Thyroid gland (tissue), 4 donors: ENCODE measurements at regions not wholly inside any gene's neighbourhood (a gene's known extent, or its start where the extent isn't known, plus 50 kb on each side); places are given as distances from the start of the nearest gene placed in this dataset.
"Not testable (repeated sequence)": the region's sequence is repeated elsewhere in the genome, so short reads cannot be mapped to it uniquely, and the experiment has no call there.

Experiments
- DNase-seq, 2 donors: peaks; one replicate each; pipeline ENCODE4 v3.0.0-alpha.2; 2019
- H3K27ac ChIP-seq, 3 donors: fragments of 200-600 bp; sonication (generic); 1 replicate in 2 of 3; 2 replicates in 1 of 3; pipeline ENCODE4 v1.5.1; 2016 to 2019; ENCODE audit warnings: mild to moderate bottlenecking in 1 of 3, moderate library complexity in 1 of 3
- H3K27me3 ChIP-seq: fragments of 200-600 bp; sonication (generic); one replicate; pipeline ENCODE4 v1.5.1; 2019
- H3K36me3 ChIP-seq, 2 donors: fragments of 200-600 bp; sonication (generic); one replicate each; pipeline ENCODE4 v1.5.1; 2016 to 2019
- H3K4me1 ChIP-seq, 2 donors: fragments of 200-600 bp; sonication (generic); one replicate each; pipeline ENCODE4 v1.5.1; 2017 to 2019
- H3K4me3 ChIP-seq, 3 donors: fragments of 200-600 bp; sonication (generic); replicated peaks in 1 of 3; 1 replicate in 2 of 3; 2 replicates in 1 of 3; pipeline ENCODE4 v1.5.1; 2016; ENCODE audit warnings: mild to moderate bottlenecking in 1 of 3
- H3K9me3 ChIP-seq: fragments of 200-600 bp; sonication (generic); one replicate; pipeline ENCODE4 v1.5.1; 2017
- POLR2A ChIP-seq, 2 donors: fragments of 450-650 bp; IDR thresholded peaks; one replicate each; pipeline ENCODE4 v1.6.1; 2017; ENCODE audit warnings: antibody characterized with exemption in 2 of 2, mild to moderate bottlenecking in 2 of 2, moderate library complexity in 1 of 2
- WGBS, 2 donors: methylation state at CpG; one replicate each; pipeline ENCODE4 v1.1.5; 2017; 5-methylcytosine and 5-hydroxymethylcytosine counted together
- intact Hi-C: fragments of 100-400 bp; cut with DNase I; formaldehyde crosslinking; loops from one replicate; pipeline ENCODE4 v1.15.1; 2023
- TF ChIP-seq, protein P1 (sequence below), 6 experiments: fragments of 200-600 bp in 3 of 6; fragments of 450-650 bp in 3 of 6; sonication (generic) in 3 of 6; IDR thresholded peaks; one replicate each; pipeline ENCODE4 v1.5.1; 2016 to 2019; ENCODE audit warnings: antibody characterized with exemption in 6 of 6, mild to moderate bottlenecking in 2 of 6, inconsistent platforms in 1 of 6, moderate library complexity in 1 of 6

- H3K9me3 ChIP-seq = no peaks in the 10 kb centered on the region
- TF ChIP-seq, protein P1, sequence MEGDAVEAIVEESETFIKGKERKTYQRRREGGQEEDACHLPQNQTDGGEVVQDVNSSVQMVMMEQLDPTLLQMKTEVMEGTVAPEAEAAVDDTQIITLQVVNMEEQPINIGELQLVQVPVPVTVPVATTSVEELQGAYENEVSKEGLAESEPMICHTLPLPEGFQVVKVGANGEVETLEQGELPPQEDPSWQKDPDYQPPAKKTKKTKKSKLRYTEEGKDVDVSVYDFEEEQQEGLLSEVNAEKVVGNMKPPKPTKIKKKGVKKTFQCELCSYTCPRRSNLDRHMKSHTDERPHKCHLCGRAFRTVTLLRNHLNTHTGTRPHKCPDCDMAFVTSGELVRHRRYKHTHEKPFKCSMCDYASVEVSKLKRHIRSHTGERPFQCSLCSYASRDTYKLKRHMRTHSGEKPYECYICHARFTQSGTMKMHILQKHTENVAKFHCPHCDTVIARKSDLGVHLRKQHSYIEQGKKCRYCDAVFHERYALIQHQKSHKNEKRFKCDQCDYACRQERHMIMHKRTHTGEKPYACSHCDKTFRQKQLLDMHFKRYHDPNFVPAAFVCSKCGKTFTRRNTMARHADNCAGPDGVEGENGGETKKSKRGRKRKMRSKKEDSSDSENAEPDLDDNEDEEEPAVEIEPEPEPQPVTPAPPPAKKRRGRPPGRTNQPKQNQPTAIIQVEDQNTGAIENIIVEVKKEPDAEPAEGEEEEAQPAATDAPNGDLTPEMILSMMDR (IDR thresholded peaks at IDR 0.05) = no peak
- no peak for TF ChIP-seq POLR2A (IDR thresholded peaks at IDR 0.05)
- intact Hi-C loops = no loop called here
- no peaks in the 10 kb centered on the region for H3K27me3 ChIP-seq
- peaks cover 0 to 5% of the 10 kb centered on the region in 2 donors for H3K4me1 ChIP-seq
- H3K4me3 ChIP-seq = no peak overlapping the region
- WGBS, 2 donors = 56 to 66% methylated on average over 7 of the region's 7 CpGs
- no peak overlapping the region for H3K27ac ChIP-seq
- DNase-seq = no peak
- H3K36me3 ChIP-seq = no peaks in the 10 kb centered on the region
These were observed 90.9 kb upstream of the LRPAP1 start for GRCh38 chr4:3623106-3623505.

DNA sequence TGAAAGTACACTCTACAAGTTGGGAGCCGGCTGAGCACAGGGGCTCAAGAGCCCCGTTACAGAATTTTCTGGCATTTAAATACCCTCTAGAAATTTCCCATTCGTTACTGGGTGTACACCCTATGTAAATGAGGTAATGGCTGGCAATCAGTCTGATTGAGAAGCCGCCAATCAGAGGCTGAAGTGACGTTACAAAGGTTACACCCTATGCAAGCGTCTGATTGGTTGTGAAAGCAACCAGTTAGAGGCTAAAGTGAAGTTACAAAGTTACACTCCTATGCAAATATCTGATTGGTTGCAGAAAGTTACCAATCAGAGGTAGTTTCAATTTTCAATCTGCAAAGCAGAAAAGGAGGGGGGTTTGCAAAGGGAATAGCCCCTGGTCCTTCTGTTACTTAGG is 88.1 kb upstream of the LRPAP1 start:
- H3K36me3 ChIP-seq, DNase-seq, H3K4me1 ChIP-seq, H3K9me3 ChIP-seq, intact Hi-C loops, H3K27ac ChIP-seq, H3K27me3 ChIP-seq, H3K4me3 ChIP-seq: not testable (repeated sequence)
- WGBS, 2 donors = 51 to 64% methylated on average over 6 of the region's 6 CpGs

DNA sequence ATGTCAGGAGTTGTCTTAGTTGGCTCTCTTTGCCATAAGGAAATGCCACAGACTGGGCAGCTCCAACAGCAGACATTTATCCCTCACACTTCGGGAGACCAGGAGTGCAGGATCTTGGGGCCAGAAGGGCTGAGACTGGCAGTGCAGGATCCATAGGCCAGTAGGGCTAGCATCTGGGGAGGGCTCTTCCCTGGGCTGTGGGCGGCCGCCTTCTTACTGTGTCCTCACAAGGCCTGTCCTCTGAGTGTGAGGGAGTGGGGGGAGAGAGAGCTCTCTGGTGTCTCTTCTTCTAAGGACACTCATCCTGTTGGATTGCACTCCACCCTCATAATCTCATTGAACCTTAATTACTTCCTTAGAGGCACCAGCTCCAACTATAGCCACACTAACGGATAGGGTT is 87.5 kb upstream of the LRPAP1 start:
- DNase-seq = not testable (repeated sequence)
- WGBS, 2 donors = 57 to 92% methylated on average over 1 to 4 of the region's 4 CpGs

DNA sequence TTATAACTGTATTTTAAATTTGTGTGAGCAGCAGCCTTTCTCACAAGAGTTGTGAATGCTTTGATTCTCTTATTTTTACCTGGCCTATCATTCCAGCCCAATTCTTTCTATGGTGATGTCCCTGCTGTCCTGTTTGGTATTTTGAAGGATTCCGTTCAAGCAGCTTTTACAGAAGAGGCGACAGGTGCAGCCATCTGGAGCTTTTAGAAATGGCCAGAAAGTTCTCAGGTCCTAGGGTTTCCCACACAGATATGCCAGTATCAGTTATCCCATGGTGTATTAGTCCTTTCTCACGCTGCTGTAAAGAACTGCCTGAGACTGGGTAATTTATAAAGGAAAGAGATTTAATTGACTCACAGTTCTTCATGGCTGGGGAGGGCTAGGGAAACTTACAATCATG is 86.1 kb upstream of the LRPAP1 start:
- intact Hi-C loops, H3K27me3 ChIP-seq, H3K4me1 ChIP-seq, H3K4me3 ChIP-seq, H3K9me3 ChIP-seq, H3K36me3 ChIP-seq, H3K27ac ChIP-seq, DNase-seq: not testable (repeated sequence)
- WGBS, 2 donors = 81 to 88% methylated on average over 3 of the region's 3 CpGs

More for the DNA sequence above, 87.5 kb upstream of the LRPAP1 start:
- H3K4me3 ChIP-seq, H3K4me1 ChIP-seq, intact Hi-C loops, H3K36me3 ChIP-seq, H3K27ac ChIP-seq, H3K27me3 ChIP-seq, H3K9me3 ChIP-seq: not testable (repeated sequence)

DNA sequence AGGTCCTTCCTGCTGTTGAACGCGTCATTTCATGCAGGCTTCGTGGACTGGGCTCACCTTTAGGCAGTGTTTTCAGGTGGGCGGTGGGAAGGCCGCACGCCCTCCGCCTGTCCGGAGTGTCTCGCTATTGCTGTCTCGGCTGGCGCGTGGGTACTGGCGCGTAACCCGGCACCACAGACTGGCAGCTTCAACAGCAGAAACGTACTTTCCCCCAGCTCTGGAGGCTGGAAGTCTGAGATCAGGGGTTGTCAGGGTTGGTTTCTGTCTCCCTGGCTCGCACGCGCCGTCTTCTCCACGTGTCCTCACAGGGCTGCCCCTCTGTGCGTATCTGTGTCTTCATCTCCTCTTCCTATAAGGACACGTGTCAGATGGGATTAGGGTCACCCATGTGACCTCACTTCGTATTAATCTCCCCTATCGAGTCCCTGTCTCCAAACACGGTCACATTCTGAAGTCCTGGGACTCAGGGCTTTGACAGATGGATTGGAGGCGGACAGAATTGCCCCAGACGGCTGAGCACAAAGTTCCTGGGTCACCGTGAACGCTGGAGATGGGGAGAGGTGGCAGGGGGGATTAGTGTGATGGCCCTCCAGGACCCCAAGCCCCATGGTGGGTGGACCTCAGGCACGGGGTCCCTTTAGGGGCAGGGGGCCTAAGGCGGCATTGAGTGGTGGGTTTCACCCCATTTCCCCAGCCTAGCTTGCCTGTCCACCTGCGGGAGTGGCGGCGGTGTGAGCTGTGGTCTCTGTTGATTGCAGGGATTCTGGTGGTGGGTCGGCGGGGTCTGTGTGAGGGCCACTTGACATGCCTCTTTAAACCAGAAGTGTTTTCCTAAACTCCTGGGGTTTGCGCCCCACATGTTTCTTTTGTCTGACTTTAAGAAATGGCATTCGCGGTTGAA is 83.4 kb upstream of the LRPAP1 start:
- WGBS, 2 donors = 85 to 87% methylated on average over 40 of the region's 40 CpGs
- no peak for TF ChIP-seq POLR2A (IDR thresholded peaks at IDR 0.05)
- TF ChIP-seq, protein P1 (IDR thresholded peaks at IDR 0.05) = no peak
- intact Hi-C loops = no loop called here

GRCh38 chr4:3614731-3614980 is 82.4 kb upstream of the LRPAP1 start:
- H3K27ac ChIP-seq = no peak overlapping the region
- intact Hi-C loops = no loop called here
- TF ChIP-seq, protein P1 (IDR thresholded peaks at IDR 0.05) = no peak
- no peak for TF ChIP-seq POLR2A (IDR thresholded peaks at IDR 0.05)
- DNase-seq = no peak
- H3K27me3 ChIP-seq = no peaks in the 10 kb centered on the region
- no peaks in the 10 kb centered on the region for H3K9me3 ChIP-seq
- H3K36me3 ChIP-seq = no peaks in the 10 kb centered on the region
- H3K4me1 ChIP-seq = peaks cover 0 to 7% of the 10 kb centered on the region in 2 donors
- WGBS, 2 donors = 80 to 86% methylated on average over 5 to 8 of the region's 8 CpGs
- no peak overlapping the region for H3K4me3 ChIP-seq

More for the DNA sequence above, 83.4 kb upstream of the LRPAP1 start:
- no peak overlapping the region for H3K27ac ChIP-seq
- no peaks in the 10 kb centered on the region for H3K27me3 ChIP-seq
- no peak overlapping the region for H3K4me3 ChIP-seq
- DNase-seq = no peak
- H3K4me1 ChIP-seq = peaks cover 0 to 7% of the 10 kb centered on the region in 2 donors
- H3K9me3 ChIP-seq = no peaks in the 10 kb centered on the region
- H3K36me3 ChIP-seq = no peaks in the 10 kb centered on the region
